HepG2 (cell line): ENCODE measurements at regions not wholly inside any gene's neighbourhood (a gene's known extent, or its start where the extent isn't known, plus 50 kb on each side); places are given as distances from the start of the nearest gene placed in this dataset.

ENCODE experiments used
- ATAC-seq: fragments of 200-7000 bp; cut with Tn5 transposase; 3 replicates; pipeline ENCODE4 v1.9.1; 2020; ENCODE audit warnings: mild to moderate bottlenecking, moderate library complexity
- BruUV-seq: library from RNA; stranded (reverse); fragments of 400-500 nt; replicated peaks from 2 replicates; lab custom pipeline; 2021; lab: Mats Ljungman, UMichigan
- CTCF ChIA-PET: fragments of 300-600 bp; formaldehyde crosslinking; extraction: SDS; loops from one replicate; lab custom pipeline; 2021; ENCODE audit warnings: low total read pairs, inconsistent platforms, low intra/inter-chr PET ratio; lab: Yijun Ruan, JAX
- POLR2A ChIA-PET: fragments of 350-600 bp; sonication (Branson Sonifier 250); formaldehyde crosslinking; loops from one replicate; lab custom pipeline; 2020; ENCODE audit warnings: antibody characterized with exemption, inconsistent platforms; lab: Yijun Ruan, JAX
- DNase-seq: peaks from one replicate; pipeline ENCODE4 v3.0.0-alpha.2; 2015; ENCODE audit warnings: low spot score
- FAIRE-seq: peaks from 3 replicates; lab custom pipeline; 2011; peaks lifted over from hg19 to GRCh38; lab: Jason Lieb, UNC
- H2AFZ ChIP-seq: one replicate; pipeline ENCODE4 v1.6.1; 2011; ENCODE audit warnings: low read length, inconsistent platforms
- H3K27ac ChIP-seq: fragments of 300-600 bp; 3 replicates; pipeline ENCODE4 v1.8.0; 2011; ENCODE audit warnings: mixed run types, mild to moderate bottlenecking, mixed read lengths, low read length, inconsistent platforms; ENCODE audit not compliant: insufficient read depth; ENCODE audit errors: extremely low read length
- H3K27me3 ChIP-seq, 2 experiments: fragments of 200-600 bp in 1 of 2; 2 replicates in 1 of 2; 3 replicates in 1 of 2; pipeline versions ENCODE4 v1.6.0 to v1.8.0; 2011; ENCODE audit warnings: low read length in 2 of 2, mild to moderate bottlenecking in 2 of 2, moderate library complexity in 2 of 2, inconsistent platforms in 1 of 2; ENCODE audit not compliant: insufficient read depth in 2 of 2, control insufficient read depth in 1 of 2
- H3K36me3 ChIP-seq, 2 experiments: fragments of 200-600 bp in 1 of 2; replicated peaks in 1 of 2; 2 replicates in 1 of 2; 3 replicates in 1 of 2; pipeline versions ENCODE4 v1.5.1 to v1.8.0; 2011; ENCODE audit warnings: low read length in 2 of 2, inconsistent platforms in 1 of 2; ENCODE audit not compliant: insufficient read depth in 2 of 2, control insufficient read depth in 1 of 2
- H3K4me1 ChIP-seq: 2 replicates; pipeline ENCODE4 v1.5.1; 2012; ENCODE audit warnings: low read length, inconsistent platforms; ENCODE audit not compliant: insufficient read depth
- H3K4me2 ChIP-seq: 2 replicates; pipeline ENCODE4 v1.6.0; 2011; ENCODE audit warnings: low read depth, low read length, inconsistent platforms
- H3K4me3 ChIP-seq, 3 experiments: fragments of 200-600 bp in 1 of 3; sonication (generic), shearing (Covaris generic) in 1 of 3; replicated peaks in 1 of 3; 2 replicates each; pipeline ENCODE4 v1.5.1; 2011 to 2016; ENCODE audit warnings: low read length in 3 of 3, inconsistent platforms in 2 of 3, low read depth in 2 of 3, mild to moderate bottlenecking in 2 of 3, control low read depth in 1 of 3, mixed read lengths in 1 of 3; ENCODE audit not compliant: insufficient read depth in 1 of 3
- H3K79me2 ChIP-seq: one replicate; pipeline ENCODE4 v1.6.1; 2011; ENCODE audit warnings: low read length, inconsistent platforms; ENCODE audit not compliant: insufficient read depth
- H3K9ac ChIP-seq: 2 replicates; pipeline ENCODE4 v1.6.0; 2011; ENCODE audit warnings: mild to moderate bottlenecking, low read depth, low read length, inconsistent platforms; ENCODE audit not compliant: insufficient read depth
- H3K9me3 ChIP-seq: 2 replicates; pipeline ENCODE4 v1.5.1; 2012; ENCODE audit warnings: mild to moderate bottlenecking, low read length
- H4K20me1 ChIP-seq: 2 replicates; pipeline ENCODE4 v1.6.0; 2011; ENCODE audit warnings: inconsistent platforms, mild to moderate bottlenecking, low read length, moderate library complexity; ENCODE audit not compliant: insufficient read depth
- BCL3 ChIP-seq: sonication (generic); formaldehyde crosslinking; IDR thresholded peaks from 2 replicates; pipeline ENCODE4 v1.5.1; 2020; ENCODE audit warnings: mild to moderate bottlenecking, missing genetic modification reagents, moderate library complexity
- BRCA1 ChIP-seq: sonication (generic); formaldehyde crosslinking; IDR thresholded peaks from 2 replicates; pipeline ENCODE4 v1.4.0; 2020; ENCODE audit warnings: missing genetic modification reagents
- FOSL2 ChIP-seq: sonication (generic); formaldehyde crosslinking; IDR thresholded peaks from 2 replicates; pipeline ENCODE4 v1.4.0; 2020; ENCODE audit warnings: missing genetic modification reagents
- FOXO1 ChIP-seq: sonication (generic); formaldehyde crosslinking; IDR thresholded peaks from 2 replicates; pipeline ENCODE4 v1.4.0; 2020; ENCODE audit warnings: missing genetic modification reagents
- GPBP1L1 ChIP-seq: sonication (generic); formaldehyde crosslinking; IDR thresholded peaks from 2 replicates; pipeline ENCODE4 v1.5.0; 2020; ENCODE audit warnings: mild to moderate bottlenecking, missing genetic modification reagents
- KDM6A ChIP-seq: IDR thresholded peaks from 2 replicates; pipeline ENCODE4 v1.6.1; 2016; ENCODE audit warnings: low read depth
- NKX3-1 ChIP-seq: sonication (generic); formaldehyde crosslinking; IDR thresholded peaks from 2 replicates; pipeline ENCODE4 v1.5.0; 2020; ENCODE audit warnings: missing genetic modification reagents
- ONECUT2 ChIP-seq: sonication (generic); formaldehyde crosslinking; IDR thresholded peaks from 2 replicates; pipeline ENCODE4 v1.4.0; 2020; ENCODE audit warnings: missing genetic modification reagents
- RFX1 ChIP-seq: fragments of 450-650 bp; IDR thresholded peaks from 2 replicates; pipeline ENCODE4 v1.6.1; 2017
- RORA ChIP-seq: sonication (generic); formaldehyde crosslinking; IDR thresholded peaks from 2 replicates; pipeline ENCODE4 v1.5.0; 2020; ENCODE audit warnings: mild to moderate bottlenecking, missing genetic modification reagents, moderate library complexity
- ZNF331 ChIP-seq: sonication (generic); formaldehyde crosslinking; IDR thresholded peaks from 2 replicates; pipeline ENCODE4 v1.4.0; 2020; ENCODE audit warnings: missing genetic modification reagents
- WGBS: methylation state at CpG from one replicate; pipeline ENCODE4 v1.1.6; 2017; ENCODE audit warnings: low lambda C conversion rate; 5-methylcytosine and 5-hydroxymethylcytosine counted together
- in situ Hi-C: cut with HindIII; loops from 2 replicates; pipeline ENCODE4 v1.10.0; 2017; ENCODE audit warnings: low pct_unique_long_range_greater_than_20kb; ENCODE audit not compliant: extremely low pct_ligation_motif_present
- intact Hi-C: fragments of 100-400 bp; cut with micrococcal nuclease; formaldehyde crosslinking; loops from one replicate; pipeline ENCODE4 v1.10.0; 2022; ENCODE audit not compliant: unreplicated experiment
- TF ChIP-seq, protein P1 (sequence below): sonication (generic); formaldehyde crosslinking; IDR thresholded peaks from 2 replicates; pipeline ENCODE4 v1.4.0; 2020; ENCODE audit warnings: mild to moderate bottlenecking, missing genetic modification reagents
- TF ChIP-seq, protein P2 (sequence below): sonication (generic); formaldehyde crosslinking; IDR thresholded peaks from 2 replicates; pipeline ENCODE4 v1.5.1; 2020; ENCODE audit warnings: missing genetic modification reagents, mild to moderate bottlenecking, borderline replicate concordance
- TF ChIP-seq, protein P3 (sequence below): sonication (generic); formaldehyde crosslinking; IDR thresholded peaks from 2 replicates; pipeline ENCODE4 v1.8.0; 2022; ENCODE audit warnings: mild to moderate bottlenecking, missing genetic modification reagents, moderate library complexity

DNA sequence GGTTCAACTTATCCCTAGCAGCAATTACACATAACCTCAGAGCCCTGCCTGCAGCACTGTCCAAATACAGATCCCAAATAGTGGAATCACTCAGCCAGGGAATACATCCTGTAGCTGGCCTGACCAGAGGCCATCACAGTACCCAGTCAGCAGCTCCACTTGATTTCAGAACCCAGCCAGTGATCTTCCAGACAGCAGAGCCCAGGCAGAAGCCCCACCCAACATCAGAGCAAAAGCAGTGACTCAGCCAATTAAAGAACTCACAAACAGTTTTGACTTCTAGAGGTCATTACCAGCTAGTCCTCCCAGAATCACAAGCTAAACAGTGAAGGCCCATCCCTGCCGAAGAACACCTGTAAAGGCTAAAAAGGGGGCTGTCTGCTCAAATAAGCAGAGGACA, 118.0 kb upstream of the SRD5A2 start:
- Histone ChIP-seq H3K4me2 (no peak overlapping the region), H3K79me2 (no peaks in the 10 kb centered on the region), H3K27ac (no peak overlapping the region), H3K36me3 (no peaks in the 10 kb centered on the region), H3K4me1 (no peaks in the 10 kb centered on the region), H3K9me3 (peaks cover 14% of the 10 kb centered on the region), H4K20me1 (no peaks in the 10 kb centered on the region), H2AFZ (no peak overlapping the region), H3K4me3 (no peak overlapping the region), H3K27me3 (no peaks in the 10 kb centered on the region), H3K9ac (no peak overlapping the region)
- no peak for ATAC-seq
- in situ Hi-C loops (loop anchor here (25.0 kb wide), 2 partner anchors 139 to 439 kb away; no protein-coding TSS in a partner anchor), intact Hi-C loops (loop anchor here (10.0 kb wide), 1 partner anchor 626 kb away; no protein-coding TSS in a partner anchor)
- FAIRE-seq = no peak
- 0% methylated on average over 1 of the region's 1 CpG for WGBS
- DNase-seq = no peak
- ChIA-PET CTCF (no interaction called here), POLR2A (no interaction called here)
- TF ChIP-seq, protein P1, sequence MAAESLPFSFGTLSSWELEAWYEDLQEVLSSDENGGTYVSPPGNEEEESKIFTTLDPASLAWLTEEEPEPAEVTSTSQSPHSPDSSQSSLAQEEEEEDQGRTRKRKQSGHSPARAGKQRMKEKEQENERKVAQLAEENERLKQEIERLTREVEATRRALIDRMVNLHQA (CRISPR knock-in tag) = no peak
- TF ChIP-seq, protein P2, sequence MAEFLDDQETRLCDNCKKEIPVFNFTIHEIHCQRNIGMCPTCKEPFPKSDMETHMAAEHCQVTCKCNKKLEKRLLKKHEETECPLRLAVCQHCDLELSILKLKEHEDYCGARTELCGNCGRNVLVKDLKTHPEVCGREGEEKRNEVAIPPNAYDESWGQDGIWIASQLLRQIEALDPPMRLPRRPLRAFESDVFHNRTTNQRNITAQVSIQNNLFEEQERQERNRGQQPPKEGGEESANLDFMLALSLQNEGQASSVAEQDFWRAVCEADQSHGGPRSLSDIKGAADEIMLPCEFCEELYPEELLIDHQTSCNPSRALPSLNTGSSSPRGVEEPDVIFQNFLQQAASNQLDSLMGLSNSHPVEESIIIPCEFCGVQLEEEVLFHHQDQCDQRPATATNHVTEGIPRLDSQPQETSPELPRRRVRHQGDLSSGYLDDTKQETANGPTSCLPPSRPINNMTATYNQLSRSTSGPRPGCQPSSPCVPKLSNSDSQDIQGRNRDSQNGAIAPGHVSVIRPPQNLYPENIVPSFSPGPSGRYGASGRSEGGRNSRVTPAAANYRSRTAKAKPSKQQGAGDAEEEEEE = no peak
- no peak for TF ChIP-seq BCL3 (CRISPR knock-in tag)
- TF ChIP-seq, protein P3, sequence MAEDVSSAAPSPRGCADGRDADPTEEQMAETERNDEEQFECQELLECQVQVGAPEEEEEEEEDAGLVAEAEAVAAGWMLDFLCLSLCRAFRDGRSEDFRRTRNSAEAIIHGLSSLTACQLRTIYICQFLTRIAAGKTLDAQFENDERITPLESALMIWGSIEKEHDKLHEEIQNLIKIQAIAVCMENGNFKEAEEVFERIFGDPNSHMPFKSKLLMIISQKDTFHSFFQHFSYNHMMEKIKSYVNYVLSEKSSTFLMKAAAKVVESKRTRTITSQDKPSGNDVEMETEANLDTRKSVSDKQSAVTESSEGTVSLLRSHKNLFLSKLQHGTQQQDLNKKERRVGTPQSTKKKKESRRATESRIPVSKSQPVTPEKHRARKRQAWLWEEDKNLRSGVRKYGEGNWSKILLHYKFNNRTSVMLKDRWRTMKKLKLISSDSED (CRISPR knock-in tag) = no peak
- TF ChIP-seq RORA (CRISPR knock-in tag) = no peak
- TF ChIP-seq ZNF331 (CRISPR knock-in tag) = no peak
- no peak for TF ChIP-seq GPBP1L1 (CRISPR knock-in tag)
- TF ChIP-seq BRCA1 (CRISPR knock-in tag) = no peak
- TF ChIP-seq NKX3-1 = no peak
- TF ChIP-seq RFX1 = no peak
- no peak for TF ChIP-seq FOSL2 (CRISPR knock-in tag)
- no peak for TF ChIP-seq KDM6A (CRISPR knock-in tag)
- no peak for TF ChIP-seq ONECUT2
- TF ChIP-seq FOXO1 (CRISPR knock-in tag) = no peak
- no TSS peak for BruUV-seq
